GM12878 (cell line): ENCODE measurements at regions not wholly inside any gene's neighbourhood (a gene's known extent, or its start where the extent isn't known, plus 50 kb on each side); places are given as distances from the start of the nearest gene placed in this dataset.

Source experiments
- ATAC-seq: fragments of 200-7000 bp; cut with Tn5 transposase; 3 replicates; pipeline ENCODE4 v1.9.1; 2020; ENCODE audit warnings: mild to moderate bottlenecking, moderate library complexity
- BruUV-seq: library from RNA; stranded (reverse); fragments of 400-500 nt; replicated peaks from 2 replicates; lab custom pipeline; 2021; lab: Mats Ljungman, UMichigan
- CTCF ChIA-PET: fragments of 300-600 bp; sonication (Branson Sonifier 250); formaldehyde crosslinking; extraction: SDS; loops from one replicate; lab custom pipeline; 2021; ENCODE audit warnings: inconsistent platforms; lab: Yijun Ruan, JAX
- POLR2A ChIA-PET: fragments of 350-600 bp; formaldehyde crosslinking; extraction: SDS; loops from one replicate; lab custom pipeline; 2021; ENCODE audit warnings: inconsistent platforms; lab: Charles Lee
- RAD21 ChIA-PET: fragments of 300-600 bp; sonication (Branson Sonifier 250); formaldehyde crosslinking; loops from one replicate; lab custom pipeline; 2023; ENCODE audit warnings: antibody characterized with exemption; ENCODE audit not compliant: unreplicated experiment; lab: Charles Lee
- SMC1A ChIA-PET: fragments of 300-600 bp; sonication (Branson Sonifier 250); formaldehyde crosslinking; loops from one replicate; lab custom pipeline; 2023; ENCODE audit not compliant: unreplicated experiment, uncharacterized antibody; lab: Charles Lee
- DNase-seq: peaks from one replicate; pipeline ENCODE4 v3.0.0-alpha.2; 2011; ENCODE audit warnings: low read depth, low spot score
- FAIRE-seq: peaks from 3 replicates; lab custom pipeline; 2011; peaks lifted over from hg19 to GRCh38; lab: Jason Lieb, UNC
- H2AFZ ChIP-seq: 2 replicates; pipeline ENCODE4 v1.6.0; 2011; ENCODE audit warnings: low read depth, low read length, control low read depth; ENCODE audit not compliant: control insufficient read depth
- H3K27ac ChIP-seq: 2 replicates; pipeline ENCODE4 v1.5.1; 2011; ENCODE audit warnings: control low read depth; ENCODE audit not compliant: control insufficient read depth, insufficient read depth
- H3K27me3 ChIP-seq, 2 experiments: replicated peaks in 1 of 2; 2 replicates each; pipeline versions ENCODE4 v1.6.0 to v1.6.1; 2011; ENCODE audit warnings: low read length in 1 of 2; ENCODE audit not compliant: control insufficient read depth in 2 of 2, insufficient read depth in 2 of 2
- H3K36me3 ChIP-seq, 2 experiments: 2 replicates each; pipeline ENCODE4 v1.5.1; 2011; ENCODE audit warnings: low read length in 1 of 2; ENCODE audit not compliant: control insufficient read depth in 2 of 2, insufficient read depth in 2 of 2
- H3K4me1 ChIP-seq: 2 replicates; pipeline ENCODE4 v1.6.1; 2011; ENCODE audit warnings: mild to moderate bottlenecking, low read length, moderate library complexity, mixed read lengths; ENCODE audit not compliant: control insufficient read depth, insufficient read depth
- H3K4me2 ChIP-seq: 2 replicates; pipeline ENCODE4 v1.6.0; 2011; ENCODE audit warnings: control low read depth; ENCODE audit not compliant: control insufficient read depth, insufficient read depth
- H3K4me3 ChIP-seq: fragments of 200-600 bp; sonication (generic); 2 replicates; pipeline ENCODE4 v1.5.1; 2016
- H3K79me2 ChIP-seq: 2 replicates; pipeline ENCODE4 v1.6.0; 2011; ENCODE audit warnings: low read length; ENCODE audit not compliant: control insufficient read depth, insufficient read depth
- H3K9ac ChIP-seq: 2 replicates; pipeline ENCODE4 v1.8.0; 2011; ENCODE audit warnings: low read length, control low read depth, mixed read lengths; ENCODE audit not compliant: control insufficient read depth, insufficient read depth
- H3K9me3 ChIP-seq: replicated peaks from 3 replicates; pipeline ENCODE4 v1.5.1; 2011; ENCODE audit warnings: mild to moderate bottlenecking, low read length; ENCODE audit not compliant: control insufficient read depth, insufficient read depth
- H4K20me1 ChIP-seq: 2 replicates; pipeline ENCODE4 v1.6.0; 2011; ENCODE audit not compliant: control insufficient read depth, insufficient read depth
- BHLHE40 ChIP-seq, 2 experiments: fragments of 450-650 bp in 1 of 2; IDR thresholded peaks; 2 replicates each; pipeline ENCODE4 v1.6.1; 2011 to 2017; ENCODE audit warnings: low read depth in 2 of 2, borderline replicate concordance in 1 of 2, improper control_type of control experiment in 1 of 2, low read length in 1 of 2, mild to moderate bottlenecking in 1 of 2
- DPF2 ChIP-seq: fragments of 450-650 bp; IDR thresholded peaks from 2 replicates; pipeline ENCODE4 v1.6.1; 2017; ENCODE audit warnings: mild to moderate bottlenecking
- ETV6 ChIP-seq, 2 experiments: fragments of 450-650 bp in 1 of 2; IDR thresholded peaks in 1 of 2; conservative IDR thresholded peaks in 1 of 2; 2 replicates each; pipeline ENCODE4 v1.6.1; 2014; ENCODE audit warnings: antibody characterized with exemption in 1 of 2, borderline replicate concordance in 1 of 2, low read depth in 1 of 2, mild to moderate bottlenecking in 1 of 2, moderate library complexity in 1 of 2
- HCFC1 ChIP-seq: fragments of 150-350 bp; IDR thresholded peaks from 2 replicates; pipeline ENCODE4 v1.6.1; 2014; ENCODE audit warnings: low read length
- IKZF2 ChIP-seq, 2 experiments: fragments of 450-650 bp; IDR thresholded peaks; 2 replicates each; pipeline ENCODE4 v1.6.1; 2017; ENCODE audit warnings: mild to moderate bottlenecking in 2 of 2, moderate library complexity in 2 of 2
- IRF4 ChIP-seq: IDR thresholded peaks from 2 replicates; pipeline ENCODE4 v1.6.1; 2011; ENCODE audit warnings: low read depth, low read length
- MYB ChIP-seq: fragments of 150-350 bp; IDR thresholded peaks from 2 replicates; pipeline ENCODE4 v1.6.1; 2014; ENCODE audit warnings: mild to moderate bottlenecking, low read depth, low read length, borderline replicate concordance
- POU2F2 ChIP-seq: IDR thresholded peaks from 3 replicates; pipeline ENCODE4 v1.6.1; 2011; ENCODE audit warnings: low read depth, mild to moderate bottlenecking, low read length, borderline replicate concordance
- RCOR1 ChIP-seq: conservative IDR thresholded peaks from 2 replicates; pipeline ENCODE4 v1.6.1; 2012; ENCODE audit warnings: low read depth, low read length, improper control_type of control experiment
- SIN3A ChIP-seq: IDR thresholded peaks from 2 replicates; pipeline ENCODE4 v1.6.1; 2012; ENCODE audit warnings: low read depth, low read length, improper control_type of control experiment
- SP1 ChIP-seq: IDR thresholded peaks from one replicate; pipeline ENCODE4 v1.6.1; 2011; ENCODE audit warnings: low read depth, low read length
- SRF ChIP-seq, 2 experiments: IDR thresholded peaks; 2 replicates each; pipeline ENCODE4 v1.6.1; 2011; ENCODE audit warnings: low read depth in 2 of 2, low read length in 2 of 2, mild to moderate bottlenecking in 1 of 2, moderate library complexity in 1 of 2
- USF1 ChIP-seq: IDR thresholded peaks from 2 replicates; pipeline ENCODE4 v1.6.1; 2011; ENCODE audit warnings: borderline replicate concordance, low read depth, mild to moderate bottlenecking, moderate library complexity, mixed read lengths, low read length; ENCODE audit not compliant: insufficient read depth; ENCODE audit errors: extremely low read length
- ZNF24 ChIP-seq: fragments of 450-650 bp; IDR thresholded peaks from 2 replicates; pipeline ENCODE4 v1.6.1; 2017; ENCODE audit warnings: antibody characterized with exemption, mild to moderate bottlenecking
- ZSCAN29 ChIP-seq: fragments of 450-650 bp; IDR thresholded peaks from 2 replicates; pipeline ENCODE4 v1.6.1; 2017; ENCODE audit warnings: mild to moderate bottlenecking, moderate library complexity
- ZZZ3 ChIP-seq: IDR thresholded peaks from 2 replicates; pipeline ENCODE4 v1.6.1; 2011; ENCODE audit warnings: low read depth; ENCODE audit not compliant: control insufficient read depth, insufficient read length
- WGBS: methylation state at CpG from one replicate; pipeline ENCODE4 v1.1.6; 2016; ENCODE audit warnings: low lambda C conversion rate; ENCODE audit not compliant: insufficient replicate concordance, insufficient coverage; ENCODE audit errors: missing lambda C conversion rate; 5-methylcytosine and 5-hydroxymethylcytosine counted together
- in situ Hi-C: fragments of 300-500 bp; cut with MboI; formaldehyde crosslinking; loops from 9 replicates; pipeline ENCODE4 v1.14.3; 2018; ENCODE audit warnings: mixed read lengths
- intact Hi-C: fragments of 100-400 bp; cut with micrococcal nuclease; formaldehyde crosslinking; loops from one replicate; pipeline ENCODE4 v1.14.2; 2022; ENCODE audit not compliant: unreplicated experiment

GRCh38 chr10:34875061-34875460 lies 60.0 kb upstream of the PARD3 start:
- H3K4me3 ChIP-seq = no peak overlapping the region
- no peaks in the 10 kb centered on the region for H3K36me3 ChIP-seq
- SMC1A ChIA-PET = interaction anchor here (0.6 to 1.0 kb wide), 2 partner anchors 10 to 63 kb away, joined by 3 read pairs; no protein-coding TSS in a partner anchor
- POLR2A ChIA-PET = interaction anchor here (0.6 to 0.7 kb wide), 3 partner anchors 69 to 289 kb away, joined by 3 to 5 read pairs (median 3); no protein-coding TSS in a partner anchor
- H3K9ac ChIP-seq = no peak overlapping the region
- ATAC-seq = no peak
- FAIRE-seq = no peak
- RAD21 ChIA-PET = interaction anchor here (0.6 to 1.4 kb wide), 4 partner anchors 12 to 152 kb away, joined by 3 read pairs; no protein-coding TSS in a partner anchor
- 75% methylated on average over 11 of the region's 11 CpGs for WGBS
- H3K4me2 ChIP-seq = no peak overlapping the region
- H3K79me2 ChIP-seq = no peaks in the 10 kb centered on the region
- DNase-seq = no peak
- no peaks in the 10 kb centered on the region for H3K9me3 ChIP-seq
- no peaks in the 10 kb centered on the region for H3K4me1 ChIP-seq
- no peak for TF ChIP-seq BHLHE40 (IDR thresholded peaks at IDR 0.05; ENCODE audit: borderline replicate concordance in 1 of 2, low read depth in 2 of 2, low read length in 1 of 2)
- no peak for TF ChIP-seq HCFC1
- no peak for TF ChIP-seq USF1
- TF ChIP-seq SP1 = no peak
- no peak for TF ChIP-seq DPF2
- no peak for TF ChIP-seq ZNF24
- no peak for TF ChIP-seq ETV6 (conservative IDR thresholded peaks at IDR 0.05 in 1 of 2, IDR thresholded peaks at IDR 0.05 in 1 of 2; ENCODE audit: borderline replicate concordance in 1 of 2, low read depth in 1 of 2)
- TF ChIP-seq IRF4 = no peak
- TF ChIP-seq ZSCAN29 = no peak
- no peak for TF ChIP-seq POU2F2
- no peak for TF ChIP-seq MYB
- TF ChIP-seq IKZF2 (IDR thresholded peaks at IDR 0.05) = no peak
- no peak for TF ChIP-seq ZZZ3
- TF ChIP-seq SRF (IDR thresholded peaks at IDR 0.05; ENCODE audit: low read depth in 2 of 2, low read length in 2 of 2) = no peak
- TF ChIP-seq SIN3A = no peak
- no peak for TF ChIP-seq RCOR1
- intact Hi-C loops (no loop called here), in situ Hi-C loops (no loop called here)
- H3K27me3 ChIP-seq = no peaks in the 10 kb centered on the region
- H2AFZ ChIP-seq = no peak overlapping the region
- CTCF ChIA-PET = interaction anchor here (0.7 to 1.6 kb wide), 4 partner anchors 9 to 37 kb away, joined by 3 to 5 read pairs (median 4); no protein-coding TSS in a partner anchor
- H4K20me1 ChIP-seq = no peaks in the 10 kb centered on the region
- no TSS peak for BruUV-seq
- H3K27ac ChIP-seq = no peak overlapping the region
